ENCODE measurements at regions not wholly inside any gene's neighbourhood (a gene's known extent, or its start where the extent isn't known, plus 50 kb on each side); places are given as distances from the start of the nearest gene placed in this dataset.

DNA sequence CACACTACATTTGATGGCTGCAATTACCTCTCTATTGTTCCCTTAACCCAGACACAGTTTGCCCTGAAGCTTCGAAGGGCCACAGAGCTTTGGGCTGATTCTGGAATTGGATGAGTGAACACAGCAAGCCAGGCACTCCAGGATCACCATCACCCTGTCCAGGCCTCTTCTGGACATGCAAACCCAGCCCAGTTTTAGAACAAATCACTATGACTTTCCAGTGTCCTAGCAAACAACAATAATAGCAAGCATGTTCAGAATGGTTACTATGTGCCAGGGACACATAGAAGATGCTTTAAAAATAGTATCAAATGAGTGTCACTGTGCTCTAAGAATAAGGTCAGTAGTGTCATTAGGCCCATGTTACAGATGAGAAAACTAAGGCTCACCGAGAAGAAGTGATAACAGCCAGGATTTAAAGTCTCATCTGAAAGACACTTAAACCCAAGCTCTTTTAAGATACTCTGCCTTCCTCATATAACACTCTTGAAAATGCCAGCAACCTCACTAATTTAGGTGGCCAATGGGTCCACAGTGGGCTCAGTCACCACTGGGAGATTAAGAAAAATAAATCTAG is 191.7 kb upstream of the STK17B start:
- TF ChIP-seq ZNF274 (IDR thresholded peaks at IDR 0.05; ENCODE audit: low read depth, low read length) (no peak), SUZ12 (IDR thresholded peaks at IDR 0.05; ENCODE audit: extremely low read depth, insufficient read depth, insufficient read length) (no peak), YY1 (IDR thresholded peaks at IDR 0.05; ENCODE audit: insufficient read depth, insufficient read length) (no peak)
